K562 (cell line): ENCODE measurements at regions not wholly inside any gene's neighbourhood (a gene's known extent, or its start where the extent isn't known, plus 50 kb on each side); places are given as distances from the start of the nearest gene placed in this dataset.

ENCODE experiments used
- CBX1 ChIP-seq: sonication (generic); IDR thresholded peaks from 2 replicates; pipeline ENCODE4 v1.6.1; 2016; ENCODE audit warnings: antibody characterized with exemption, low read depth, mild to moderate bottlenecking
- CBX5 ChIP-seq: IDR thresholded peaks from 2 replicates; pipeline ENCODE4 v1.6.1; 2014; ENCODE audit warnings: low read depth, borderline replicate concordance
- HDAC1 ChIP-seq, 2 experiments: fragments of 450-650 bp; IDR thresholded peaks; 2 replicates each; pipeline ENCODE4 v1.6.1; 2016 to 2017; ENCODE audit warnings: inconsistent platforms in 1 of 2, mild to moderate bottlenecking in 1 of 2, moderate library complexity in 1 of 2
- HNRNPUL1 ChIP-seq: fragments of 200-400 bp; formaldehyde crosslinking; IDR thresholded peaks from 2 replicates; pipeline ENCODE4 v1.6.1; 2017; ENCODE audit warnings: low read length
- MEF2D ChIP-seq: conservative IDR thresholded peaks from 2 replicates; pipeline ENCODE4 v1.6.1; 2016; ENCODE audit warnings: low read depth, missing genetic modification characterization, missing compliant biosample characterization
- MXI1 ChIP-seq: IDR thresholded peaks from 2 replicates; pipeline ENCODE4 v1.6.1; 2011; ENCODE audit warnings: low read depth, mild to moderate bottlenecking, improper control_type of control experiment, low read length
- RAD21 ChIP-seq, 2 experiments: fragments of 250-450 bp in 1 of 2; fragments of 450-650 bp in 1 of 2; sonication (Bioruptor Pico) in 1 of 2; formaldehyde crosslinking in 1 of 2; IDR thresholded peaks in 1 of 2; conservative IDR thresholded peaks in 1 of 2; 2 replicates each; pipeline versions ENCODE4 v1.4.0 to v1.8.0; 2020 to 2022; ENCODE audit warnings: mild to moderate bottlenecking in 2 of 2, moderate library complexity in 1 of 2
- SP1 ChIP-seq: sonication (generic); formaldehyde crosslinking; IDR thresholded peaks from 2 replicates; pipeline ENCODE4 v1.8.1; 2022; ENCODE audit warnings: mild to moderate bottlenecking, missing genetic modification reagents
- SREBF2 ChIP-seq: sonication (generic); formaldehyde crosslinking; IDR thresholded peaks from 2 replicates; pipeline ENCODE4 v1.4.0; 2020; ENCODE audit warnings: mild to moderate bottlenecking, missing genetic modification reagents
- TBL1XR1 ChIP-seq, 2 experiments: IDR thresholded peaks; 2 replicates each; pipeline ENCODE4 v1.6.1; 2012; ENCODE audit warnings: improper control_type of control experiment in 2 of 2, low read length in 2 of 2, mild to moderate bottlenecking in 1 of 2
- ZNF184 ChIP-seq: sonication (generic); formaldehyde crosslinking; IDR thresholded peaks from 2 replicates; pipeline ENCODE4 v1.5.0; 2020; ENCODE audit warnings: missing genetic modification reagents
- ZNF316 ChIP-seq: fragments of 450-650 bp; IDR thresholded peaks from 2 replicates; pipeline ENCODE4 v1.6.1; 2016
- TF ChIP-seq, protein P1 (sequence below), 2 experiments: IDR thresholded peaks in 1 of 2; conservative IDR thresholded peaks in 1 of 2; 2 replicates each; pipeline ENCODE4 v1.6.1; 2016; ENCODE audit warnings: low read depth in 2 of 2, mild to moderate bottlenecking in 1 of 2, missing compliant biosample characterization in 1 of 2, missing genetic modification characterization in 1 of 2, moderate library complexity in 1 of 2
- TF ChIP-seq, protein P2 (sequence below): fragments of 250-450 bp; sonication (Bioruptor Pico); IDR thresholded peaks from 2 replicates; pipeline ENCODE4 v1.8.0; 2021; ENCODE audit warnings: moderate library complexity, mild to moderate bottlenecking, inconsistent platforms

DNA sequence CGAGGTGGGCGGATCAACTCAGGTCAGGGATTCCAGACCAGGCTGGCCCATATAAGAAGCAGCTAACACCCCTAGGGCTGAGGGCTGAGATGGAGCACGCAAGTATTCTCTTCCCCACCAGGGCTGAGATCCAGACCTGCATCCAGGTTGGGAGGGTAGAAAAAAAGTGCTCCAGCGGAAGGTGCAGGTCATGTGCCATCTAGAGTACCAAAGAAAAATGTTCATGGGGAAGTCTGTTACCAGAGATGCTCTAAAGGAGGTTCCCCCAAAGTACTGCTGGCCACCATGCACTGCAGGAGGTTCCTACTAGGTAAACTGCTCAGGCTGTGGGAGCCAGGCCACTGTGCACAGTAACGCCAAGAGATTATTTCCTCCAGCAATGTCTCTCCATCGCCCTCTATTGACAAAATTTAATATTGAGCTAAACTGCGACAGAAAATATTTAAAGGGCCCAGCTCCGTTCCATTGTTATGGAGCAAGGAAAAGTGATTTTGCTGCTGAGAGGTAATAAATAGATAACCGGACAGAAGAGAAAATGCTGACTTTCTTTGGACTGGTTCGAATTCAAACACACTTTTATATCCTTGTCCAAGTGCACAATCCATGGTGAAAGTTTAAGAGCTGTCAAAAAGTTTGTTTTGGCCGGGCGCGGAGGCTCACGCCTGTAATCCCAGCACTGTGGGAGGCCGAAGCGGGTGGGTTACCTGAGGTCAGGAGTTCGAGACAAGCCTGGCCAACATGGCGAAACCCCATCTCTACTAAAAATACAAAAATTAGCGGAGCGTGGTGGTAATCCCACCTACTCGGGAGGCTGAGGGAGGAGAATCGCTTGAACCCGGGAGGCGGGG is 159.9 kb downstream of the OR2B2 start (continued):
- TF ChIP-seq, protein P1, sequence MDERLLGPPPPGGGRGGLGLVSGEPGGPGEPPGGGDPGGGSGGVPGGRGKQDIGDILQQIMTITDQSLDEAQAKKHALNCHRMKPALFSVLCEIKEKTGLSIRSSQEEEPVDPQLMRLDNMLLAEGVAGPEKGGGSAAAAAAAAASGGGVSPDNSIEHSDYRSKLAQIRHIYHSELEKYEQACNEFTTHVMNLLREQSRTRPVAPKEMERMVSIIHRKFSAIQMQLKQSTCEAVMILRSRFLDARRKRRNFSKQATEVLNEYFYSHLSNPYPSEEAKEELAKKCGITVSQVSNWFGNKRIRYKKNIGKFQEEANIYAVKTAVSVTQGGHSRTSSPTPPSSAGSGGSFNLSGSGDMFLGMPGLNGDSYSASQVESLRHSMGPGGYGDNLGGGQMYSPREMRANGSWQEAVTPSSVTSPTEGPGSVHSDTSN (CRISPR knock-in tag; IDR thresholded peaks at IDR 0.05; ENCODE audit: low read depth) = no peak
- TF ChIP-seq, protein P1 (tag; conservative IDR thresholded peaks at IDR 0.05; ENCODE audit: low read depth) = 0 out of 2 replicates have a peak, but pooled peaks have one; percentile 19
- no peak for TF ChIP-seq ZNF184 (CRISPR knock-in tag)
- 0 out of 2 replicates have a peak, but pooled peaks have one; percentile 18 for TF ChIP-seq MXI1
- peak; percentile 51; the same call in 1 of the 2 replicates for TF ChIP-seq SP1 (CRISPR knock-in tag)
- no peak for TF ChIP-seq SREBF2 (CRISPR knock-in tag)
- no peak for TF ChIP-seq HNRNPUL1
- peak; percentile 79; the same call in 1 of the 2 replicates for TF ChIP-seq CBX1
- peak in 1 of 2 experiments; percentile 67; a peak in 2 of 4 replicates for TF ChIP-seq HDAC1 (IDR thresholded peaks at IDR 0.05)
- TF ChIP-seq ZNF316 = peak; percentile 22; the same call in 1 of the 2 replicates
- peak; percentile 84 to 88 for TF ChIP-seq RAD21 (CRISPR knock-in tag; conservative IDR thresholded peaks at IDR 0.05 in 1 of 2, IDR thresholded peaks at IDR 0.05 in 1 of 2)
- no peak for TF ChIP-seq CBX5
- TF ChIP-seq, protein P2, sequence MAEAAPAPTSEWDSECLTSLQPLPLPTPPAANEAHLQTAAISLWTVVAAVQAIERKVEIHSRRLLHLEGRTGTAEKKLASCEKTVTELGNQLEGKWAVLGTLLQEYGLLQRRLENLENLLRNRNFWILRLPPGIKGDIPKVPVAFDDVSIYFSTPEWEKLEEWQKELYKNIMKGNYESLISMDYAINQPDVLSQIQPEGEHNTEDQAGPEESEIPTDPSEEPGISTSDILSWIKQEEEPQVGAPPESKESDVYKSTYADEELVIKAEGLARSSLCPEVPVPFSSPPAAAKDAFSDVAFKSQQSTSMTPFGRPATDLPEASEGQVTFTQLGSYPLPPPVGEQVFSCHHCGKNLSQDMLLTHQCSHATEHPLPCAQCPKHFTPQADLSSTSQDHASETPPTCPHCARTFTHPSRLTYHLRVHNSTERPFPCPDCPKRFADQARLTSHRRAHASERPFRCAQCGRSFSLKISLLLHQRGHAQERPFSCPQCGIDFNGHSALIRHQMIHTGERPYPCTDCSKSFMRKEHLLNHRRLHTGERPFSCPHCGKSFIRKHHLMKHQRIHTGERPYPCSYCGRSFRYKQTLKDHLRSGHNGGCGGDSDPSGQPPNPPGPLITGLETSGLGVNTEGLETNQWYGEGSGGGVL (CRISPR knock-in tag) = no peak
- no peak for TF ChIP-seq MEF2D (tag)
- no peak for TF ChIP-seq TBL1XR1 (IDR thresholded peaks at IDR 0.05; ENCODE audit: low read length in 2 of 2)
